Effector memory CD4-positive, alpha-beta T cell (primary cell): ENCODE measurements at regions not wholly inside any gene's neighbourhood (a gene's known extent, or its start where the extent isn't known, plus 50 kb on each side); places are given as distances from the start of the nearest gene placed in this dataset.
"Not testable (repeated sequence)": the region's sequence is repeated elsewhere in the genome, so short reads cannot be mapped to it uniquely, and the experiment has no call there.

ENCODE experiments used
- DNase-seq, 3 donors: peaks; one replicate each; pipeline ENCODE4 v3.0.0-alpha.2; 2020
- H3K27ac ChIP-seq: 2 replicates; pipeline ENCODE4 v1.7.0; 2013; ENCODE audit warnings: mild to moderate bottlenecking, low read length, moderate library complexity; ENCODE audit not compliant: insufficient read depth, poor library complexity, severe bottlenecking
- H3K27me3 ChIP-seq: replicated peaks from 2 replicates; pipeline ENCODE4 v1.7.0; 2013; ENCODE audit warnings: mild to moderate bottlenecking, low read length; ENCODE audit not compliant: insufficient read depth, control insufficient read depth, poor library complexity, severe bottlenecking
- H3K36me3 ChIP-seq: 2 replicates; pipeline ENCODE4 v1.7.0; 2013; ENCODE audit warnings: mild to moderate bottlenecking, low read length, moderate library complexity; ENCODE audit not compliant: control insufficient read depth, insufficient read depth
- H3K4me1 ChIP-seq: 2 replicates; pipeline ENCODE4 v1.7.0; 2013; ENCODE audit warnings: low read length, mild to moderate bottlenecking; ENCODE audit not compliant: control insufficient read depth, insufficient read depth, poor library complexity, severe bottlenecking
- H3K4me3 ChIP-seq: 2 replicates; pipeline ENCODE4 v1.7.0; 2013; ENCODE audit warnings: low read length, low read depth, mild to moderate bottlenecking; ENCODE audit not compliant: insufficient read depth, poor library complexity, severe bottlenecking
- H3K9me3 ChIP-seq: 2 replicates; pipeline ENCODE4 v1.7.0; 2013; ENCODE audit warnings: mild to moderate bottlenecking, low read length, moderate library complexity; ENCODE audit not compliant: control insufficient read depth

GRCh38 chr3:10653241-10653640 lies 147.9 kb upstream of the ATP2B2 start:
- Histone ChIP-seq H3K4me3 (no peak overlapping the region), H3K36me3 (no peaks in the 10 kb centered on the region), H3K9me3 (no peaks in the 10 kb centered on the region), H3K4me1 (no peaks in the 10 kb centered on the region), H3K27ac (no peak overlapping the region), H3K27me3 (no peaks in the 10 kb centered on the region)
- no peak for DNase-seq

DNA sequence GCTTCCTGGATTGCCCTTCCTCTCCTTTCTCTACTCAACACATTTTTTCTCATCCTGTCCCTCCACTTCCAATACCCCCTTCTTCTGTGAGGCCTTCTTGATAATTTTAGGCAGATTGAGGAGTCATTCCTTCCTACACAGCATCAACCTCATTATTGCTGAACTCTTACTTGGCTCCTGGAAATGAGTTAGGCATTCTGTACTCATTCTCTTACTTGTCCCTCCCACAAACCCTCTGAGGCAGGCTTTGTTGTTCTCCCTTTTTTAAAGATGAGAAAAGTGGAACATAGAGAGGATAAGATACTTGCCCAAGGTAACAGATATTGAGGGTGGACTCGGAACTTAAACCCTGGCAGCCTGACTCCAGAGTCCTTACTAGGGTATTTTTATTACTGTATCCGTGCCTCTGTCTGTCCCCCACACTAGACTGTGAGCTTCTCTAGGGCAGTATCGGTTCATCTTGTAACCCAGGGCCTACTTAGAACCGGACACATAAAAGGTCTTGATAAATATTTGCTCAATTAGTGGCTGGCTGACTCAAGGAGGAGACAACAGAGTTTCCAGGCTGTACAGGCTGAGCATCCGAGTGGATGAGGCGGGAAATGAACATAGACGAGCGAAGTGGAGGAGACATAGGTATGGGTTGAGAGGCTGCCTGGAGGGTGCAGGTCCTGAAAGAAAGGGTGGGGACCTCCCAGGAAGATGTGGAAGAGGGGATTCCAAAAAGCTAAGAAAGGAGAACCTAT lies 148.7 kb upstream of the ATP2B2 start:
- no peak overlapping the region for H3K27ac ChIP-seq

DNA sequence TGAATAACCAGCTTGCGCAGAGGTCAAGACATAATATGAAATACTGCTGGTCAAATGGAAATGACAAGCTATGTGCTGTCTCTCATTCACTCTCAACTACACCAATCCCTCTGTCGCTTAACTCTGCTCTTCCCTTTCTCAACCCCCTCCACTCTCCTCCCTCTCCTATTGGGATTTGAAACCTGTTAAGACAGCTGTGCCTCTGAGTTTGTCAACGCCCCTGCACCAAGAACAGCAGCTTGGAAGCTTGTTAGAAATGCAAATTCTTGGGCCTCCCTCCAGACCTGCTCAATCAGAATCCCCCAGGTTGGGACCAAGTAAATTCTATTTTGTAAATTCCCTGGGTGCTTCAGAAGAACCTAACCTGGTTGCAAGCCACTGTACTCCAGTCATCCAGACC lies 149.7 kb upstream of the ATP2B2 start:
- no peak for DNase-seq
- Histone ChIP-seq H3K9me3 (no peaks in the 10 kb centered on the region), H3K27ac (no peak overlapping the region), H3K36me3 (no peaks in the 10 kb centered on the region), H3K4me3 (no peak overlapping the region), H3K4me1 (no peaks in the 10 kb centered on the region), H3K27me3 (no peaks in the 10 kb centered on the region)

More for the DNA sequence above, 148.7 kb upstream of the ATP2B2 start:
- H3K36me3 ChIP-seq, result no peaks in the 10 kb centered on the region
- DNase-seq, result no peak
- no peaks in the 10 kb centered on the region for H3K9me3 ChIP-seq
- H3K27me3 ChIP-seq, result no peaks in the 10 kb centered on the region
- H3K4me3 ChIP-seq, result no peak overlapping the region
- no peaks in the 10 kb centered on the region for H3K4me1 ChIP-seq

GRCh38 chr3:10657339-10657738 lies 152.0 kb upstream of the ATP2B2 start:
- DNase-seq, H3K9me3 ChIP-seq, H3K4me1 ChIP-seq, H3K27me3 ChIP-seq, H3K36me3 ChIP-seq, H3K4me3 ChIP-seq, H3K27ac ChIP-seq: not testable (repeated sequence)

GRCh38 chr3:10665592-10665991 lies 150.4 kb upstream of the SLC6A11 start:
- Histone ChIP-seq H3K27ac (no peak overlapping the region), H3K4me1 (peaks cover 3% of the 10 kb centered on the region), H3K27me3 (no peaks in the 10 kb centered on the region), H3K4me3 (no peak overlapping the region), H3K9me3 (no peaks in the 10 kb centered on the region), H3K36me3 (no peaks in the 10 kb centered on the region)
- DNase-seq, result no peak

GRCh38 chr3:10666621-10667020 lies 149.4 kb upstream of the SLC6A11 start:
- no peak for DNase-seq
- Histone ChIP-seq H3K27me3 (no peaks in the 10 kb centered on the region), H3K4me3 (no peak overlapping the region), H3K27ac (no peak overlapping the region), H3K9me3 (no peaks in the 10 kb centered on the region), H3K36me3 (no peaks in the 10 kb centered on the region), H3K4me1 (peaks cover 3% of the 10 kb centered on the region)

GRCh38 chr3:10667269-10667668 lies 148.8 kb upstream of the SLC6A11 start:
- Histone ChIP-seq H3K4me3 (no peak overlapping the region), H3K9me3 (no peaks in the 10 kb centered on the region), H3K4me1 (peaks cover 3% of the 10 kb centered on the region), H3K27me3 (no peaks in the 10 kb centered on the region), H3K36me3 (no peaks in the 10 kb centered on the region), H3K27ac (no peak overlapping the region)
- DNase-seq, result no peak

GRCh38 chr3:10667901-10668476 lies 148.0 kb upstream of the SLC6A11 start:
- H3K4me1 ChIP-seq, result peaks cover 3% of the 10 kb centered on the region
- H3K4me3 ChIP-seq, result no peak overlapping the region
- no peaks in the 10 kb centered on the region for H3K27me3 ChIP-seq
- no peak for DNase-seq
- no peak overlapping the region for H3K27ac ChIP-seq
- H3K36me3 ChIP-seq, result no peaks in the 10 kb centered on the region
- no peaks in the 10 kb centered on the region for H3K9me3 ChIP-seq

- Histone ChIP-seq H3K4me3 (no peak overlapping the region), H3K36me3 (no peaks in the 10 kb centered on the region), H3K4me1 (peaks cover 3% of the 10 kb centered on the region), H3K9me3 (no peaks in the 10 kb centered on the region), H3K27ac (no peak overlapping the region), H3K27me3 (no peaks in the 10 kb centered on the region)
- no peak for DNase-seq
These were observed 146.5 kb upstream of the SLC6A11 start for GRCh38 chr3:10669490-10670048.

- Histone ChIP-seq H3K4me3 (no peak overlapping the region), H3K4me1 (no peaks in the 10 kb centered on the region), H3K36me3 (no peaks in the 10 kb centered on the region), H3K27me3 (no peaks in the 10 kb centered on the region), H3K27ac (no peak overlapping the region), H3K9me3 (no peaks in the 10 kb centered on the region)
- no peak for DNase-seq
These were observed 143.6 kb upstream of the SLC6A11 start for GRCh38 chr3:10672422-10672821.
